GM23248 (cell line): ENCODE measurements at regions not wholly inside any gene's neighbourhood (a gene's known extent, or its start where the extent isn't known, plus 50 kb on each side); places are given as distances from the start of the nearest gene placed in this dataset.

Experiments used
- DNase-seq: peaks from one replicate; pipeline ENCODE4 v3.0.0-alpha.2; 2015
- H2AFZ ChIP-seq: fragments of 200-600 bp; sonication (generic); 2 replicates; pipeline ENCODE4 v1.6.1; 2016; ENCODE audit warnings: antibody characterized with exemption
- H3F3A ChIP-seq: fragments of 200-600 bp; sonication (generic); 2 replicates; pipeline ENCODE4 v1.6.1; 2016; ENCODE audit warnings: mild to moderate bottlenecking, antibody characterized with exemption, mixed run types; ENCODE audit not compliant: insufficient read depth
- H3K27ac ChIP-seq: fragments of 200-600 bp; sonication (generic); 2 replicates; pipeline ENCODE4 v1.5.1; 2016; ENCODE audit warnings: mild to moderate bottlenecking
- H3K27me3 ChIP-seq: fragments of 200-600 bp; sonication (generic); replicated peaks from 2 replicates; pipeline ENCODE4 v1.6.1; 2016; ENCODE audit warnings: mild to moderate bottlenecking; ENCODE audit not compliant: insufficient read depth
- H3K36me3 ChIP-seq: fragments of 200-600 bp; sonication (generic); 2 replicates; pipeline ENCODE4 v1.6.1; 2016; ENCODE audit warnings: low read depth, mild to moderate bottlenecking
- H3K4me1 ChIP-seq: fragments of 200-600 bp; sonication (generic); 2 replicates; pipeline ENCODE4 v1.6.1; 2016; ENCODE audit warnings: mild to moderate bottlenecking; ENCODE audit not compliant: insufficient read depth
- H3K4me2 ChIP-seq: fragments of 200-600 bp; sonication (generic); one replicate; pipeline ENCODE4 v1.6.1; 2016; ENCODE audit warnings: mild to moderate bottlenecking; ENCODE audit not compliant: unreplicated experiment
- H3K4me3 ChIP-seq: fragments of 200-600 bp; sonication (generic); 2 replicates; pipeline ENCODE4 v1.5.1; 2016; ENCODE audit warnings: mild to moderate bottlenecking
- H3K79me2 ChIP-seq: fragments of 200-600 bp; sonication (generic); 2 replicates; pipeline ENCODE4 v1.6.1; 2016; ENCODE audit warnings: mild to moderate bottlenecking; ENCODE audit not compliant: insufficient read depth
- H3K9ac ChIP-seq: fragments of 200-600 bp; sonication (generic); 2 replicates; pipeline ENCODE4 v1.6.1; 2016; ENCODE audit warnings: mild to moderate bottlenecking
- H3K9me2 ChIP-seq: fragments of 200-600 bp; sonication (generic); 2 replicates; pipeline ENCODE4 v1.6.1; 2016; ENCODE audit warnings: mixed run types, mild to moderate bottlenecking, moderate library complexity; ENCODE audit not compliant: insufficient read depth
- H3K9me3 ChIP-seq: fragments of 200-600 bp; sonication (generic); one replicate; pipeline ENCODE4 v1.6.1; 2017; ENCODE audit warnings: low read depth
- H4K20me1 ChIP-seq: fragments of 200-600 bp; sonication (generic); 2 replicates; pipeline ENCODE4 v1.6.0; 2016; ENCODE audit not compliant: insufficient read depth
- EZH2 ChIP-seq: fragments of 200-600 bp; sonication (generic); IDR thresholded peaks from 2 replicates; pipeline ENCODE4 v1.6.1; 2018; ENCODE audit warnings: antibody characterized with exemption, mild to moderate bottlenecking; ENCODE audit not compliant: insufficient read depth, poor library complexity, severe bottlenecking
- EZH2phosphoT487 ChIP-seq: fragments of 200-600 bp; sonication (generic); IDR thresholded peaks from 2 replicates; pipeline ENCODE4 v1.6.1; 2018; ENCODE audit warnings: antibody characterized with exemption, moderate library complexity, mild to moderate bottlenecking, low read depth; ENCODE audit not compliant: insufficient read depth
- WGBS, 2 experiments: methylation state at CpG; one replicate each; pipeline ENCODE4 v1.1.6; 2015 to 2017; ENCODE audit warnings: low lambda C conversion rate in 2 of 2, low coverage in 1 of 2; ENCODE audit errors: missing lambda C conversion rate in 2 of 2; 5-methylcytosine and 5-hydroxymethylcytosine counted together
- in situ Hi-C: fragments of 300-500 bp; cut with MboI; formaldehyde crosslinking; loops from 2 replicates; pipeline ENCODE4 v1.15.0; 2020

DNA sequence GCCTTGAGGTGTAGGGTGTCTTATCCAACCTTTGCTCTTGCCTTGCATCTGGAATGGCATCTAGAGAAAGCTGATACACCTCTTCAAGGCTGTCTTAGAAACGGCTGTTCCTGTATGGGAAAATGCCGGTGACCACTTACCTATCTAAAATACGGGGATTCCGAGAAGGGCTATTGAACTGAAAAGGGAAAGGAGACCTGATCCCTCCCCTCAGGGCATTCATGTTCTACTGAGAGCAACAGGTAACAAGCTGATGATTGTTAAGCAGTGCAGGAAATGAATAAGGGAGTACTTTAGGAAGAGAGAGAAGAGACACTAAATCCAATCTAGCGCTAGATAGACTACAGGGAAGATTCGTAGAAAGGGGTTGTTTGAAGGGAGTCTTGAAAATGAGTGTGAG is 1388.1 kb downstream of the FAM181B start:
- TF ChIP-seq EZH2 = no peak
- TF ChIP-seq EZH2phosphoT487 = no peak
- H3K4me2 ChIP-seq = no peak overlapping the region
- no peak for DNase-seq
- H3K9me3 ChIP-seq = no peaks in the 10 kb centered on the region
- no peaks in the 10 kb centered on the region for H3K79me2 ChIP-seq
- H3K27ac ChIP-seq = no peak overlapping the region
- WGBS, 2 experiments = 40 to 44% methylated on average over 6 of the region's 6 CpGs
- H3K4me1 ChIP-seq = no peaks in the 10 kb centered on the region
- H3F3A ChIP-seq = no peaks in the 10 kb centered on the region
- H3K4me3 ChIP-seq = no peak overlapping the region
- H3K9me2 ChIP-seq = no peaks in the 10 kb centered on the region
- H3K9ac ChIP-seq = no peak overlapping the region
- no peaks in the 10 kb centered on the region for H3K36me3 ChIP-seq
- in situ Hi-C loops = no loop called here
- no peaks in the 10 kb centered on the region for H3K27me3 ChIP-seq
- no peak overlapping the region for H2AFZ ChIP-seq
- H4K20me1 ChIP-seq = no peaks in the 10 kb centered on the region

- H3K4me3 ChIP-seq = no peak overlapping the region
- H3K9ac ChIP-seq = no peak overlapping the region
- DNase-seq = no peak
- no peaks in the 10 kb centered on the region for H3F3A ChIP-seq
- H2AFZ ChIP-seq = no peak overlapping the region
- no peaks in the 10 kb centered on the region for H3K4me1 ChIP-seq
- no peaks in the 10 kb centered on the region for H3K27me3 ChIP-seq
- H3K9me2 ChIP-seq = no peaks in the 10 kb centered on the region
- in situ Hi-C loops = no loop called here
- TF ChIP-seq EZH2 (no peak), EZH2phosphoT487 (no peak)
- no peaks in the 10 kb centered on the region for H3K36me3 ChIP-seq
- no peak overlapping the region for H3K4me2 ChIP-seq
- H3K27ac ChIP-seq = no peak overlapping the region
- H3K79me2 ChIP-seq = no peaks in the 10 kb centered on the region
- no peaks in the 10 kb centered on the region for H4K20me1 ChIP-seq
- H3K9me3 ChIP-seq = no peaks in the 10 kb centered on the region
Observed at GRCh38 chr11:81342966-81343365, 1390.7 kb downstream of the FAM181B start.

DNA sequence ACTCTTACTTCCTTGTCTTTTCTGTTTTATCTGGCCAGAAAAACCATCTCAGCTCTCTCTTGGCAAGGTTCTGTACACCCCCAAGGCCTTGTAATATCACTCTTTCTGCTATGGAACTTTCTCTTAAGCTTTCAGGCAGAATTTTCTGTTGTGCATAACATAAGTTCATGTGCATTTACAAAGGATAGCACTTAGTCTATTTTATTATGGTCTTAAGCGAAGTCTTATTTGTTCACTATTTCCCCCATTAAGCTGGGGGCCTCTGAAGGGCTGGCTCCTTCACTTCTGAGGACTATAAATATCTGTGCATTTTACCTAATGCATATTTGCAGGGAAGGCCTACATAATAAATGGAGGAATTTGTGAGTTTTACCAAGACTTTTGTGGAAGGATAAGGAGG is 1393.4 kb downstream of the FAM181B start:
- in situ Hi-C loops = no loop called here
- H3K9me3 ChIP-seq = no peaks in the 10 kb centered on the region
- no peak for DNase-seq
- no peaks in the 10 kb centered on the region for H3F3A ChIP-seq
- H3K27me3 ChIP-seq = no peaks in the 10 kb centered on the region
- no peaks in the 10 kb centered on the region for H4K20me1 ChIP-seq
- no peaks in the 10 kb centered on the region for H3K36me3 ChIP-seq
- H3K79me2 ChIP-seq = no peaks in the 10 kb centered on the region
- H3K4me3 ChIP-seq = no peak overlapping the region
- H3K9me2 ChIP-seq = no peaks in the 10 kb centered on the region
- no peak overlapping the region for H3K27ac ChIP-seq
- no peak overlapping the region for H3K9ac ChIP-seq
- H2AFZ ChIP-seq = no peak overlapping the region
- 39 to 56% methylated on average over 1 of the region's 1 CpG for WGBS, 2 experiments
- TF ChIP-seq EZH2 (no peak), EZH2phosphoT487 (no peak)
- H3K4me2 ChIP-seq = no peak overlapping the region
- no peaks in the 10 kb centered on the region for H3K4me1 ChIP-seq

GRCh38 chr11:81339521-81339920 is 1394.1 kb downstream of the FAM181B start:
- H3K27ac ChIP-seq = no peak overlapping the region
- H3K4me3 ChIP-seq = no peak overlapping the region
- no peaks in the 10 kb centered on the region for H3K36me3 ChIP-seq
- H3F3A ChIP-seq = no peaks in the 10 kb centered on the region
- DNase-seq = no peak
- no peaks in the 10 kb centered on the region for H3K27me3 ChIP-seq
- WGBS, 2 experiments = 8 to 15% methylated on average over 2 of the region's 2 CpGs
- no peaks in the 10 kb centered on the region; the same call in 1 of the 2 replicates for H3K9me2 ChIP-seq
- H4K20me1 ChIP-seq = no peaks in the 10 kb centered on the region
- H2AFZ ChIP-seq = no peak overlapping the region
- in situ Hi-C loops = no loop called here
- no peak overlapping the region for H3K9ac ChIP-seq
- H3K9me3 ChIP-seq = no peaks in the 10 kb centered on the region
- H3K4me2 ChIP-seq = no peak overlapping the region
- TF ChIP-seq EZH2 = no peak
- no peak for TF ChIP-seq EZH2phosphoT487
- H3K79me2 ChIP-seq = no peaks in the 10 kb centered on the region
- no peaks in the 10 kb centered on the region for H3K4me1 ChIP-seq

DNA sequence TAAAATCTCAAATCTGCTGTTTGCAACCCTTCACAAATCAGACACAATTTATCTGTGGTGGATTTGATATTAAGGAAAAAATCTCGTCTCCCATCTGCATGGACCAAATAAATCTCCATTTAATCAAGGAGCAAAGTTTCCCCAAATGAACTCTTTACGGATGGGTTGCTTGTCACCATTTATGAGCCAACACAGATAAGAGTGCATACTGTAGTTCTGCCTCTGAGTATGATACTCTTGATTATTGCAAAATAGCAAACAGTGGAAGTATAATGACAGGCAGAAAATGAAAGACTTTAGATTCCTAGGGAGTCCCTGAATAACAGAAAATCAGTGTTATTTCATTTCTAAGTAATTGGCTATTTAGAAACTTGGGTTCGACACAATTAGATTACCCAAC is 1395.9 kb downstream of the FAM181B start:
- Histone ChIP-seq H4K20me1 (no peaks in the 10 kb centered on the region), H3K79me2 (no peaks in the 10 kb centered on the region), H3K9me3 (no peaks in the 10 kb centered on the region), H3K36me3 (no peaks in the 10 kb centered on the region), H3K4me1 (no peaks in the 10 kb centered on the region), H3K27me3 (no peaks in the 10 kb centered on the region), H3K27ac (no peak overlapping the region), H3K4me3 (no peak overlapping the region), H3K9ac (no peak overlapping the region), H3K9me2 (no peaks in the 10 kb centered on the region; the same call in 1 of the 2 replicates), H3K4me2 (no peak overlapping the region), H3F3A (no peaks in the 10 kb centered on the region), H2AFZ (no peak overlapping the region)
- WGBS, 2 experiments = 10 to 13% methylated on average over 3 of the region's 3 CpGs
- DNase-seq = no peak
- in situ Hi-C loops = no loop called here
- TF ChIP-seq EZH2phosphoT487 (no peak), EZH2 (no peak)
